RWPE1 (cell line): ENCODE measurements at regions not wholly inside any gene's neighbourhood (a gene's known extent, or its start where the extent isn't known, plus 50 kb on each side); places are given as distances from the start of the nearest gene placed in this dataset.

Experiments used
- CTCF ChIA-PET: fragments of 350-600 bp; sonication (Branson Sonifier 250); formaldehyde crosslinking; extraction: SDS; loops from one replicate; lab custom pipeline; 2021; lab: Yijun Ruan, JAX
- POLR2A ChIA-PET: fragments of 400-600 bp; formaldehyde crosslinking; extraction: SDS; loops from one replicate; lab custom pipeline; 2020; ENCODE audit warnings: antibody characterized with exemption; ENCODE audit not compliant: low non-redundant PET; lab: Yijun Ruan, JAX
- DNase-seq: peaks from one replicate; pipeline ENCODE4 v3.0.0; 2012; ENCODE audit warnings: low spot score
- H3K27ac ChIP-seq: fragments of 450-650 bp; 2 replicates; pipeline ENCODE4 v1.5.1; 2017
- TF ChIP-seq, protein P1 (sequence below): fragments of 450-650 bp; conservative IDR thresholded peaks from 2 replicates; pipeline ENCODE4 v1.5.1; 2017; ENCODE audit warnings: low read depth, mild to moderate bottlenecking

DNA sequence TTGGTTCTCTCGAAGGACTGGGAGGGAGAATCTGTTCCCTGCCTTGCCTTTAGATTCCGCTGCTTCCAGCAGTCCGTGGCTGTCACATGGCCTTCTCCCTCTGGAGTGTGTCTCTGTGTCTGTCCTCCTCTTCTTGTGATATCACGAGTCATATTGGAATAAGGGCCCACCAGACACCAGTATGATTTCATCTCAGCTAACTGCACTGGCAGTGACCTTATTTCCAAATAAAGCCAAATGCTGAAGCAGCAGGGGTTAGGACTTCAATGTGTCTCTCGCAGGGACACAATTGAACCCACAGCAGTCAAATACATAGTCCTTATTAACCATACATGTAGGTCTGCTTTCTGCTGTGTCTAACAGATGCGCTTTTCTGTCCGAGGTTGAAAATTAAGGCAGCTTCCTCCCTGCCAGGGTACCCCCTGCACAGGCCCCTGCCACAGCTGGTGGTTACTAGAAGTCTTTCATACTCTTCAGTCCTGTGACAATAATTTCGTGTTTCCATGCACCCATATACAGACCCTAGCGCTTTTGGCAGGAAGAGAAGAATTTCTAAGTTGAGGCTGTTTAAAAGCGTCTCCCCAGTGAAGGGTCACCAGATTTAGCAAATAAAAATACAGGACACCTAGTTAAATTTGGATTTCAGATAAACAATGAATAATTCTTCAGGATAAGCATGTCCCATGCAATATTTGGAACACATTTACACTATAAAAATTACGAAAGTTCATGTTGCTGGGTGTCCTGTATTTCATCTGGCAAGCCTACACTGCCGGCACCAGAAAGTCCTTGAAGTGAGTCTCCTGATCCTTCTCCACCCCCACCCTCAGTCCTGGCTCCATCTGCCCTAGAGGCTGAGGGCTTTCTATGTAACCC, 182.1 kb downstream of the ETS2 start:
- H3K27ac ChIP-seq = peak overlapping the region; percentile 88
- no peak for DNase-seq
- TF ChIP-seq, protein P1, sequence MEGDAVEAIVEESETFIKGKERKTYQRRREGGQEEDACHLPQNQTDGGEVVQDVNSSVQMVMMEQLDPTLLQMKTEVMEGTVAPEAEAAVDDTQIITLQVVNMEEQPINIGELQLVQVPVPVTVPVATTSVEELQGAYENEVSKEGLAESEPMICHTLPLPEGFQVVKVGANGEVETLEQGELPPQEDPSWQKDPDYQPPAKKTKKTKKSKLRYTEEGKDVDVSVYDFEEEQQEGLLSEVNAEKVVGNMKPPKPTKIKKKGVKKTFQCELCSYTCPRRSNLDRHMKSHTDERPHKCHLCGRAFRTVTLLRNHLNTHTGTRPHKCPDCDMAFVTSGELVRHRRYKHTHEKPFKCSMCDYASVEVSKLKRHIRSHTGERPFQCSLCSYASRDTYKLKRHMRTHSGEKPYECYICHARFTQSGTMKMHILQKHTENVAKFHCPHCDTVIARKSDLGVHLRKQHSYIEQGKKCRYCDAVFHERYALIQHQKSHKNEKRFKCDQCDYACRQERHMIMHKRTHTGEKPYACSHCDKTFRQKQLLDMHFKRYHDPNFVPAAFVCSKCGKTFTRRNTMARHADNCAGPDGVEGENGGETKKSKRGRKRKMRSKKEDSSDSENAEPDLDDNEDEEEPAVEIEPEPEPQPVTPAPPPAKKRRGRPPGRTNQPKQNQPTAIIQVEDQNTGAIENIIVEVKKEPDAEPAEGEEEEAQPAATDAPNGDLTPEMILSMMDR = no peak
- POLR2A ChIA-PET = no interaction called here
- CTCF ChIA-PET = no interaction called here

DNA sequence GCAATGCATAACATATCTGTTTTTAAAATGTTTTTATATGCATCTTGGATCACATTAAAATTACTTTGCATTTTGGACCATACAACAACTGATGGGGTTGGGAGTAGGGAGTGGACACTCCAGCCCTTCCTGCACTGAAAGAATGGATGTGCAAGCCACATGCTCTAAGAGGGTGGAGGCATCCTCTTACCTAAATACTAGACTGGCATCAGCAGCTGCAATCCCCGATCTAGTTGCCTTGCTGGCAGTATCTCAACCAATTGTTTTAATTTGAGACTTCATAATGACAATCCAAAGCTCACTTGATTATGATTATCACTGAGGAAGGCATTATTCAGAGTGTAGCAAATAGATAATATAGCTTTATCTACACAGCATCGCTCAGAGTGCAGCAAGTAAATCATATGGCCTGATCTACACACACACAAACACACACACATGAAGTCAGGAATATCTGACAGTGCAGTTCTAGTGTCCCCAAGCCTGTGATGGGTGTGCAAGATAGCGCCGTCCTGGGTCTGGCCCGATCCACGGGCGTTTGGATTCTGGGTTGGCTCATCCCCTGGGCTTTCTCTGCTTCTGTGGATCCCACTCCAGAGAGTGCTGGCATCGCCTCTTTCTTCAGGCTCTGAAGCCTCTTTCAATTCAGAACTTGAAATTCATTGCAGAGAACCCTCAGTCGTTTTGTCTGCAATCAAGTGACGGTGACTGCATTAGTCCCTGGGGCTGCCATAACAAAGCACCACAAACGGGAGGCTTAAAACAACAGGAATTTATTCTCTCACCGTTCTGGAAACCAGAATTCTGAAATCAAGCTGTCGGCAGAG, 181.3 kb downstream of the ETS2 start:
- H3K27ac ChIP-seq = peak overlapping the region; percentile 58
- DNase-seq = no peak
- ChIA-PET CTCF (interaction anchor here (0.6 kb wide), 2 partner anchors 41 to 74 kb away, joined by 3 read pairs; no protein-coding TSS in a partner anchor), POLR2A (no interaction called here)
- TF ChIP-seq, protein P1 = no peak

DNA sequence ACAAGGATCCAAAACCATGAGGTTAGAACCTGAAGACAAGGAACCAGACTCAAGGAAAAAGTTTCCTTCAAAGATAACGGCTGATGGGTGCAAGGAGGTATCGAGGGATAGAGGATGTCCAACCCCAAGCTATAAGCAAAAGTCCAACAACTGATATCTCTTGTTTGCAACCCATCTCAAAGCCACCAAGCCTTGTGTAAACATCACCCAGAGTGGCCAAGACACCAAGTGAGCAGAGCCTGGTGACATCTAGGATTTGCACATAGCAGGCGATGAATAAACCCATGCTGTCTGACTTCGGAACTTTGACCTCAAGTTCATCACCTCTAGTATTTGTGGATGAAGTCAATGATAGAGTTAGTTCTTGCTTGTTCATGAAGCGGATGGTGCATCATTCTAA, 180.7 kb downstream of the ETS2 start:
- DNase-seq = no peak
- CTCF ChIA-PET = interaction anchor here (0.6 kb wide), 1 partner anchor 42 kb away, joined by 3 read pairs; no protein-coding TSS in a partner anchor
- POLR2A ChIA-PET = no interaction called here
- peak overlapping the region; percentile 97 for H3K27ac ChIP-seq
- TF ChIP-seq, protein P1 = no peak

DNA sequence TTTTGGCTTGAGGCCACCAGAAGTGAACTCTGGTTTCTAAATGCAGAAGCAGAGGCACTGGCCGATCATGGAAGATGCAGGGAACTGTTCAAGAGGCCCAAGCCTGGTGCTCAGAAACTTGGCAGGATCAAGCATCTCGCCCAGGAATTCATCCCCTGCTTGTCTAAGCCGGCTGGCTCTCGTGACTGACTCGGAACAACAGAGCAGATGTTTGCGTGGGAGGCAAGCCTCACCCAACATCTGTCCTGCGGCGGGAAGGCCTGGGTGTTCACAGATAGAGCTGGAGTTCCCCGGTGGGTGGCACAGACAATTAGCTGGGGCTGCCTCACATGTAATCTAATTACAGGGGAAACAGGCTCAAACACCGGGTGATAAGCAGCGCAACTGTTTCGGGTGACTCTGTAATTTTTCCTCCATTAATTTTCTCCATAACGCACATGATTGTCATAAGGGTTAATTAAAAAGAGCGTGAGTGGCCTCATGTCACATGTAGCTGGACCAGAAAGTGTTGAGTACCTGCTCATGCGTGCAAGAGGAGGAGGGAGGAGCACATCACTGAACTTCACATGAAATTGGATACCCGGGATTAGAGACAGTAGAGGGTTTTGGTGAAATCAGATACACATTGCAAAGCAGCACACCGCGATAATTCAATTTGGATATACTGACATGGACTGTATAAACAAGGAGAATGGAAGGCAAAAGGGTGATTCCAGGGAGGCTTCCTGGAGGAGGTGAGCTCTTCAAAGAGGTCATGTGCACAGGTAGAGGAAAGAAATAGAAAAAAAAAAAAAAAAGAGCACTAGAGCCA, 180.0 kb downstream of the ETS2 start:
- ChIA-PET POLR2A (no interaction called here), CTCF (interaction anchor here (0.6 kb wide), 1 partner anchor 42 kb away, joined by 3 read pairs; no protein-coding TSS in a partner anchor)
- peak overlapping the region; percentile 97 for H3K27ac ChIP-seq
- DNase-seq = peak; percentile 34
- TF ChIP-seq, protein P1 = no peak

DNA sequence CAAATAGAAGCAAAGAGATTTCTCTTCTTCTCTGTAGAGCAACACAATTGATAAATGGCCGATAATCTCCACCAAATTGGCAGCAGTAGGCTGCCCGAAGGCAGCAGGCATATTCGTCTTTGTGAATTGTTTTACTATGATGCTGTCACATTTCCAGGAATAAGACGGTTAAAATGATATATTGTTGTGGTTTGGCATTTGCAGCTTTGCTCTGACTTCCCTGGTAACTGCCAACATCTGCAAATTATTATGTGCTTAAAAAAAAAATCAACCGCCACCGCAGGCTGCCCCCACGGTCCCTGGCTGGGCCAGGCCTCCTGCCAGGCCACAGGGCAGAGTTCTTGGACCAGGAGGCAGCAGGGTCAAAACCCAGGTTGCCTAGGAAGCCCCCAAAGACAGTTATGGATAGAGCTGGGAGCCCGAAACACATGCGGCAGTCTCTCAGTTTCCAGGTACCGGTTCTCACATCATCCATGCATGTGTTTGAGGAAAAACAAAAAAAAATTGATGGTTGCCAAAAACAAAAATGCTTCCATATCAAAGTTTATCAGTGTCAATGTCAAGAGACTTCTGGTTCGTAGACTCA, 179.3 kb downstream of the ETS2 start:
- H3K27ac ChIP-seq = peak overlapping the region; percentile 97
- DNase-seq = no peak
- TF ChIP-seq, protein P1 = no peak
- ChIA-PET POLR2A (no interaction called here), CTCF (no interaction called here)
